Activated B cell treated with CpG ODN at 0.5 μM for 24 hours (primary cell): ENCODE measurements at regions not wholly inside any gene's neighbourhood (a gene's known extent, or its start where the extent isn't known, plus 50 kb on each side); places are given as distances from the start of the nearest gene placed in this dataset.

Experiments
- ATAC-seq: fragments of 200-7000 bp; cut with Tn5 transposase; one replicate; pipeline ENCODE4 v1.10.0; 2021; ENCODE audit warnings: low read depth, mild to moderate bottlenecking, moderate library complexity
- CTCF ChIA-PET: fragments of 350-600 bp; sonication (Branson Sonifier 250); formaldehyde crosslinking; loops from one replicate; lab custom pipeline; 2021; ENCODE audit warnings: antibody characterized with exemption; lab: Charles Lee
- POLR2A ChIA-PET: fragments of 350-600 bp; sonication (Branson Sonifier 250); formaldehyde crosslinking; loops from one replicate; lab custom pipeline; 2021; ENCODE audit warnings: antibody characterized with exemption; lab: Charles Lee
- DNase-seq: peaks from one replicate; pipeline ENCODE4 v3.0.0; 2022
- H3K27ac Mint-ChIP-seq: one replicate; pipeline ENCODE4 v1.8.0; 2020; ENCODE audit warnings: mixed read lengths
- H3K27me3 Mint-ChIP-seq: one replicate; pipeline ENCODE4 v1.8.0; 2021; ENCODE audit warnings: mixed read lengths
- H3K36me3 Mint-ChIP-seq: one replicate; pipeline ENCODE4 v1.8.0; 2021; ENCODE audit warnings: low read depth, mixed read lengths
- H3K4me1 Mint-ChIP-seq: one replicate; pipeline ENCODE4 v1.8.0; 2021; ENCODE audit warnings: mixed read lengths
- H3K4me3 Mint-ChIP-seq: one replicate; pipeline ENCODE4 v1.8.0; 2020; ENCODE audit warnings: mild to moderate bottlenecking, mixed read lengths
- H3K9me3 Mint-ChIP-seq: one replicate; pipeline ENCODE4 v1.8.0; 2020; ENCODE audit warnings: mixed read lengths
- CTCF ChIP-seq: fragments of 200-600 bp; IDR thresholded peaks from one replicate; pipeline ENCODE4 v1.8.0; 2022; ENCODE audit warnings: antibody characterized with exemption, mild to moderate bottlenecking
- intact Hi-C: fragments of 100-400 bp; cut with micrococcal nuclease; formaldehyde crosslinking; loops from one replicate; pipeline ENCODE4 v1.15.1; 2024

GRCh38 chr10:31650010-31650409 lies 278.6 kb downstream of the ARHGAP12 start:
- H3K4me1 Mint-ChIP-seq, result no peaks in the 10 kb centered on the region
- H3K9me3 Mint-ChIP-seq, result no peaks in the 10 kb centered on the region
- peaks cover 14% of the 10 kb centered on the region for H3K27me3 Mint-ChIP-seq
- no peaks in the 10 kb centered on the region for H3K36me3 Mint-ChIP-seq
- no peak overlapping the region for H3K4me3 Mint-ChIP-seq
- intact Hi-C loops, result no loop called here
- ChIA-PET CTCF (no interaction called here), POLR2A (no interaction called here)
- DNase-seq, result no peak
- no peak for ATAC-seq
- no peak for TF ChIP-seq CTCF
- no peak overlapping the region for H3K27ac Mint-ChIP-seq

GRCh38 chr10:31648966-31649365 lies 279.7 kb downstream of the ARHGAP12 start:
- ChIA-PET CTCF (no interaction called here), POLR2A (no interaction called here)

GRCh38 chr10:31647861-31648260 lies 280.8 kb downstream of the ARHGAP12 start:
- H3K36me3 Mint-ChIP-seq, result no peaks in the 10 kb centered on the region
- DNase-seq (no peak), ATAC-seq (no peak)
- POLR2A ChIA-PET, result no interaction called here
- H3K9me3 Mint-ChIP-seq, result no peaks in the 10 kb centered on the region
- CTCF ChIA-PET, result no interaction called here
- no peak overlapping the region for H3K4me3 Mint-ChIP-seq
- no peak for TF ChIP-seq CTCF
- no peaks in the 10 kb centered on the region for H3K4me1 Mint-ChIP-seq
- intact Hi-C loops, result no loop called here
- H3K27me3 Mint-ChIP-seq, result peaks cover 17% of the 10 kb centered on the region
- H3K27ac Mint-ChIP-seq, result no peak overlapping the region

More at GRCh38 chr10:31648966-31649365, 279.7 kb downstream of the ARHGAP12 start:
- H3K4me3 Mint-ChIP-seq, result no peak overlapping the region
- H3K9me3 Mint-ChIP-seq, result no peaks in the 10 kb centered on the region
- H3K36me3 Mint-ChIP-seq, result no peaks in the 10 kb centered on the region
- no peak for TF ChIP-seq CTCF
- intact Hi-C loops, result no loop called here
- peaks cover 18% of the 10 kb centered on the region for H3K27me3 Mint-ChIP-seq
- ATAC-seq, result no peak
- DNase-seq, result no peak
- no peaks in the 10 kb centered on the region for H3K4me1 Mint-ChIP-seq
- no peak overlapping the region for H3K27ac Mint-ChIP-seq

GRCh38 chr10:31646519-31646918 lies 282.1 kb downstream of the ARHGAP12 start:
- ATAC-seq (no peak), DNase-seq (no peak)
- Mint-ChIP-seq H3K4me3 (no peak overlapping the region), H3K9me3 (no peaks in the 10 kb centered on the region), H3K36me3 (no peaks in the 10 kb centered on the region), H3K27ac (no peak overlapping the region), H3K27me3 (peaks cover 20% of the 10 kb centered on the region), H3K4me1 (no peaks in the 10 kb centered on the region)
- ChIA-PET POLR2A (no interaction called here), CTCF (no interaction called here)
- intact Hi-C loops, result no loop called here
- no peak for TF ChIP-seq CTCF

GRCh38 chr10:31645786-31646185 lies 282.8 kb downstream of the ARHGAP12 start:
- Mint-ChIP-seq H3K4me3 (no peak overlapping the region), H3K27ac (no peak overlapping the region), H3K27me3 (peaks cover 22% of the 10 kb centered on the region), H3K4me1 (no peaks in the 10 kb centered on the region), H3K36me3 (no peaks in the 10 kb centered on the region), H3K9me3 (no peaks in the 10 kb centered on the region)
- DNase-seq, result no peak
- ChIA-PET CTCF (no interaction called here), POLR2A (no interaction called here)
- no peak for ATAC-seq
- intact Hi-C loops, result no loop called here
- TF ChIP-seq CTCF, result no peak
